ENCODE measurements at regions not wholly inside any gene's neighbourhood (a gene's known extent, or its start where the extent isn't known, plus 50 kb on each side); places are given as distances from the start of the nearest gene placed in this dataset.

- no peak for TF ChIP-seq POLR2A (IDR thresholded peaks at IDR 0.05)
- TF ChIP-seq CTCF (IDR thresholded peaks at IDR 0.05) = no peak
These were observed 1260.1 kb upstream of the ADGRL2 start for GRCh38 chr1:80540596-80540995.

All from right lobe of liver (tissue), 4 donors.